K562 (cell line): ENCODE measurements at regions not wholly inside any gene's neighbourhood (a gene's known extent, or its start where the extent isn't known, plus 50 kb on each side); places are given as distances from the start of the nearest gene placed in this dataset.

Source experiments
- ATAC-seq: fragments of 200-7000 bp; cut with Tn5 transposase; 3 replicates; pipeline ENCODE4 v1.9.1; 2020; ENCODE audit warnings: moderate library complexity
- BruUV-seq: library from RNA; stranded (reverse); fragments of 400-500 nt; replicated peaks from 2 replicates; lab custom pipeline; 2021; lab: Mats Ljungman, UMichigan
- CTCF ChIA-PET: fragments of 300-600 bp; formaldehyde crosslinking; extraction: SDS; loops from one replicate; lab custom pipeline; 2021; ENCODE audit warnings: low intra/inter-chr PET ratio; lab: Yijun Ruan, JAX
- POLR2A ChIA-PET: fragments of 300-600, 350-650 bp; sonication (Branson Sonifier 250); formaldehyde crosslinking; extraction: SDS; loops from one replicate; lab custom pipeline; 2021; ENCODE audit warnings: antibody characterized with exemption, inconsistent platforms; lab: Yijun Ruan, JAX
- DNase-seq, 4 experiments: peaks; one replicate each; pipeline versions ENCODE4 v3.0.0 to v3.0.0-alpha.2; 2011 to 2018; ENCODE audit warnings: low spot score in 3 of 4, mixed read lengths in 3 of 4; ENCODE audit errors: extremely low read depth in 1 of 4
- FAIRE-seq: peaks from 2 replicates; lab custom pipeline; 2011; peaks lifted over from hg19 to GRCh38; lab: Jason Lieb, UNC
- H2AFZ ChIP-seq: 2 replicates; pipeline ENCODE4 v1.6.0; 2011; ENCODE audit warnings: low read depth, low read length, control low read depth, inconsistent platforms
- H3K27ac ChIP-seq: fragments of 200-600 bp; 3 replicates; pipeline ENCODE4 v1.8.0; 2011; ENCODE audit warnings: low read depth, mild to moderate bottlenecking, control low read depth, inconsistent platforms, low read length, moderate library complexity, mixed read lengths; ENCODE audit errors: extremely low read depth
- H3K27me3 ChIP-seq, 2 experiments: fragments of 300-600 bp in 1 of 2; 2 replicates in 1 of 2; 3 replicates in 1 of 2; pipeline versions ENCODE4 v1.6.0 to v1.8.0; 2011; ENCODE audit warnings: inconsistent platforms in 2 of 2, low read length in 2 of 2, mild to moderate bottlenecking in 1 of 2, mixed read lengths in 1 of 2, moderate library complexity in 1 of 2; ENCODE audit not compliant: control insufficient read depth in 2 of 2, insufficient read depth in 2 of 2
- H3K36me3 ChIP-seq: fragments of 300-600 bp; 3 replicates; pipeline ENCODE4 v1.8.0; 2011; ENCODE audit warnings: mild to moderate bottlenecking, low read length, inconsistent platforms; ENCODE audit not compliant: control insufficient read depth, insufficient read depth
- H3K4me1 ChIP-seq, 2 experiments: fragments of 200-600 bp in 1 of 2; replicated peaks in 1 of 2; 2 replicates in 1 of 2; 3 replicates in 1 of 2; pipeline versions ENCODE4 v1.5.1 to v1.8.0; 2011; ENCODE audit warnings: inconsistent platforms in 2 of 2, low read length in 2 of 2, mild to moderate bottlenecking in 1 of 2, mixed read lengths in 1 of 2, moderate library complexity in 1 of 2; ENCODE audit not compliant: control insufficient read depth in 2 of 2, insufficient read depth in 2 of 2
- H3K4me2 ChIP-seq: 2 replicates; pipeline ENCODE4 v1.6.1; 2011; ENCODE audit warnings: low read length, control low read depth, inconsistent platforms, mixed read lengths; ENCODE audit not compliant: insufficient read depth
- H3K4me3 ChIP-seq: fragments of 200-600 bp; sonication (generic), shearing (Covaris generic); 2 replicates; pipeline ENCODE4 v1.5.1; 2016; ENCODE audit warnings: control low read depth, inconsistent platforms
- H3K79me2 ChIP-seq: fragments of 200-600 bp; 3 replicates; pipeline ENCODE4 v1.8.0; 2011; ENCODE audit warnings: low read length, inconsistent platforms; ENCODE audit not compliant: control insufficient read depth, insufficient read depth
- H3K9ac ChIP-seq, 2 experiments: 2 replicates each; pipeline versions ENCODE4 v1.6.0 to v1.6.1; 2011; ENCODE audit warnings: low read depth in 2 of 2, low read length in 2 of 2, control low read depth in 1 of 2, inconsistent platforms in 1 of 2, mild to moderate bottlenecking in 1 of 2, mixed read lengths in 1 of 2; ENCODE audit not compliant: insufficient read depth in 1 of 2
- H3K9me1 ChIP-seq: one replicate; pipeline ENCODE4 v1.6.0; 2011; ENCODE audit warnings: inconsistent platforms, mild to moderate bottlenecking, low read length, moderate library complexity; ENCODE audit not compliant: control insufficient read depth, insufficient read depth
- H3K9me3 ChIP-seq: replicated peaks from 2 replicates; pipeline ENCODE4 v1.5.1; 2011; ENCODE audit warnings: low read depth, low read length, inconsistent platforms; ENCODE audit not compliant: control insufficient read depth, insufficient read depth
- H4K20me1 ChIP-seq: replicated peaks from 2 replicates; pipeline ENCODE4 v1.6.1; 2011; ENCODE audit warnings: low read length, inconsistent platforms, mixed read lengths; ENCODE audit not compliant: control insufficient read depth, insufficient read depth
- C11orf30 ChIP-seq: fragments of 450-650 bp; IDR thresholded peaks from 2 replicates; pipeline ENCODE4 v1.6.1; 2016; ENCODE audit warnings: low read depth, mild to moderate bottlenecking
- CHD1 ChIP-seq: fragments of 200-600 bp; sonication (generic); IDR thresholded peaks from one replicate; pipeline ENCODE4 v1.6.1; 2012; ENCODE audit warnings: mild to moderate bottlenecking, moderate library complexity, low read length, inconsistent platforms
- FOSL1 ChIP-seq: fragments of 200-800 bp; sonication (Bioruptor generic); conservative IDR thresholded peaks from 2 replicates; pipeline ENCODE4 v1.6.1; 2016; ENCODE audit warnings: missing genetic modification characterization, missing compliant biosample characterization
- HDAC2 ChIP-seq: fragments of 450-650 bp; IDR thresholded peaks from 2 replicates; pipeline ENCODE4 v1.6.1; 2016; ENCODE audit warnings: mild to moderate bottlenecking
- MAFG ChIP-seq: fragments of 450-650 bp; conservative IDR thresholded peaks from 2 replicates; pipeline ENCODE4 v1.6.1; 2016; ENCODE audit warnings: missing genetic modification characterization, missing compliant biosample characterization
- ZNF134 ChIP-seq: fragments of 250-450 bp; sonication (Bioruptor Pico); conservative IDR thresholded peaks from 2 replicates; pipeline ENCODE4 v1.4.0; 2020
- ZNF316 ChIP-seq: fragments of 450-650 bp; IDR thresholded peaks from 2 replicates; pipeline ENCODE4 v1.6.1; 2016
- WGBS: fragments of 100-300 bp; shearing (Covaris generic); methylation state at CpG from one replicate; pipeline ENCODE4 v1.1.6; 2016; ENCODE audit warnings: low coverage, mixed read lengths; ENCODE audit not compliant: insufficient coverage; ENCODE audit errors: missing lambda C conversion rate; 5-methylcytosine and 5-hydroxymethylcytosine counted together
- in situ Hi-C: fragments of 300-500 bp; cut with MboI; formaldehyde crosslinking; loops from 4 replicates; pipeline ENCODE4 v1.15.0; 2018; ENCODE audit warnings: inconsistent platforms, mixed read lengths
- intact Hi-C: fragments of 100-400 bp; cut with micrococcal nuclease; formaldehyde crosslinking; loops from 2 replicates; pipeline ENCODE4 v1.14.2; 2022
- TF ChIP-seq, protein P1 (sequence below): fragments of 450-650 bp; IDR thresholded peaks from 2 replicates; pipeline ENCODE4 v1.6.1; 2016; ENCODE audit warnings: mild to moderate bottlenecking
- TF ChIP-seq, protein P2 (sequence below), 2 experiments: IDR thresholded peaks in 1 of 2; conservative IDR thresholded peaks in 1 of 2; 2 replicates each; pipeline ENCODE4 v1.6.1; 2016; ENCODE audit warnings: low read depth in 2 of 2, mild to moderate bottlenecking in 1 of 2, missing compliant biosample characterization in 1 of 2, missing genetic modification characterization in 1 of 2, moderate library complexity in 1 of 2
- TF ChIP-seq, protein P3 (sequence below): fragments of 250-450 bp; sonication (Bioruptor Pico); IDR thresholded peaks from 2 replicates; pipeline ENCODE4 v1.9.0; 2021; ENCODE audit warnings: mild to moderate bottlenecking, inconsistent platforms

DNA sequence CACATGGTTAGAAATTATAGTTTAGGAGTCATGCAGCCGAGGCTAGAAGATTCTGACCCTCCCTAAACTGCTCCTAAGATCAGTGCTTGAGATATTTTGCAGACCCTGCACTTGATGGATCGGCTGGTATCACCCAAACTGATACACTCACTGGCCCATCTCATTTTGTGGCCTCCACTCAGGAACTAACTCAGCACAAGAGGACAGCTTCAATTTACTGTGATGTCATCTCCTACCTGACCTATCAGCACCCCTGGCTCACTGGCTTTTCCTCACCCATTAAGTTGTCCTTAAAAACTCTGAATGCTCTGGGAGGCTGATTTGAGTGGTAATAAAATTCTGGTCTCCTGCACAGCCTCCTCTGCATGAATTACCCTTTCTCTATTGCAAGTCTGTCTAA, 450.9 kb downstream of the PCDH10 start:
- no peaks in the 10 kb centered on the region for H3K9me1 ChIP-seq
- POLR2A ChIA-PET, result no interaction called here
- DNase-seq, result peak in 3 of 4 experiments; percentile 12 to 46 (median 23)

More for the DNA sequence above, 450.9 kb downstream of the PCDH10 start:
- H3K79me2 ChIP-seq, result no peaks in the 10 kb centered on the region
- no peaks in the 10 kb centered on the region for H3K9me3 ChIP-seq
- H3K4me2 ChIP-seq, result no peak overlapping the region
- FAIRE-seq (peak; percentile 70), ATAC-seq (peak; percentile 78)
- peak overlapping the region; percentile 59; the same call in 1 of the 3 replicates for H3K27ac ChIP-seq
- no peak overlapping the region for H3K9ac ChIP-seq
- in situ Hi-C loops (no loop called here), intact Hi-C loops (no loop called here)
- 0% methylated on average over 1 of the region's 2 CpGs for WGBS
- H3K36me3 ChIP-seq, result no peaks in the 10 kb centered on the region
- H3K4me1 ChIP-seq, result no peaks in the 10 kb centered on the region; a peak in 1 of 5 replicates
- H4K20me1 ChIP-seq, result no peaks in the 10 kb centered on the region
- 0 out of 2 replicates have a peak overlapping the region, but pooled peaks have one; percentile 2 for H2AFZ ChIP-seq
- BruUV-seq, result no TSS peak
- TF ChIP-seq, protein P1, sequence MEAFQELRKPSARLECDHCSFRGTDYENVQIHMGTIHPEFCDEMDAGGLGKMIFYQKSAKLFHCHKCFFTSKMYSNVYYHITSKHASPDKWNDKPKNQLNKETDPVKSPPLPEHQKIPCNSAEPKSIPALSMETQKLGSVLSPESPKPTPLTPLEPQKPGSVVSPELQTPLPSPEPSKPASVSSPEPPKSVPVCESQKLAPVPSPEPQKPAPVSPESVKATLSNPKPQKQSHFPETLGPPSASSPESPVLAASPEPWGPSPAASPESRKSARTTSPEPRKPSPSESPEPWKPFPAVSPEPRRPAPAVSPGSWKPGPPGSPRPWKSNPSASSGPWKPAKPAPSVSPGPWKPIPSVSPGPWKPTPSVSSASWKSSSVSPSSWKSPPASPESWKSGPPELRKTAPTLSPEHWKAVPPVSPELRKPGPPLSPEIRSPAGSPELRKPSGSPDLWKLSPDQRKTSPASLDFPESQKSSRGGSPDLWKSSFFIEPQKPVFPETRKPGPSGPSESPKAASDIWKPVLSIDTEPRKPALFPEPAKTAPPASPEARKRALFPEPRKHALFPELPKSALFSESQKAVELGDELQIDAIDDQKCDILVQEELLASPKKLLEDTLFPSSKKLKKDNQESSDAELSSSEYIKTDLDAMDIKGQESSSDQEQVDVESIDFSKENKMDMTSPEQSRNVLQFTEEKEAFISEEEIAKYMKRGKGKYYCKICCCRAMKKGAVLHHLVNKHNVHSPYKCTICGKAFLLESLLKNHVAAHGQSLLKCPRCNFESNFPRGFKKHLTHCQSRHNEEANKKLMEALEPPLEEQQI, result 0 out of 2 replicates have a peak, but pooled peaks have one; percentile 39
- TF ChIP-seq MAFG, result peak; percentile 85
- peak; percentile 48; the same call in 1 of the 2 replicates for TF ChIP-seq FOSL1 (tag)
- TF ChIP-seq, protein P2, sequence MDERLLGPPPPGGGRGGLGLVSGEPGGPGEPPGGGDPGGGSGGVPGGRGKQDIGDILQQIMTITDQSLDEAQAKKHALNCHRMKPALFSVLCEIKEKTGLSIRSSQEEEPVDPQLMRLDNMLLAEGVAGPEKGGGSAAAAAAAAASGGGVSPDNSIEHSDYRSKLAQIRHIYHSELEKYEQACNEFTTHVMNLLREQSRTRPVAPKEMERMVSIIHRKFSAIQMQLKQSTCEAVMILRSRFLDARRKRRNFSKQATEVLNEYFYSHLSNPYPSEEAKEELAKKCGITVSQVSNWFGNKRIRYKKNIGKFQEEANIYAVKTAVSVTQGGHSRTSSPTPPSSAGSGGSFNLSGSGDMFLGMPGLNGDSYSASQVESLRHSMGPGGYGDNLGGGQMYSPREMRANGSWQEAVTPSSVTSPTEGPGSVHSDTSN (CRISPR knock-in tag; IDR thresholded peaks at IDR 0.05; ENCODE audit: low read depth), result no peak
- TF ChIP-seq, protein P2 (tag; conservative IDR thresholded peaks at IDR 0.05; ENCODE audit: low read depth), result peak; percentile 73
- no peak for TF ChIP-seq CHD1
- TF ChIP-seq C11orf30, result peak; percentile 38; the same call in 1 of the 2 replicates
- TF ChIP-seq ZNF316, result peak; percentile 49; the same call in 1 of the 2 replicates
- TF ChIP-seq, protein P3, sequence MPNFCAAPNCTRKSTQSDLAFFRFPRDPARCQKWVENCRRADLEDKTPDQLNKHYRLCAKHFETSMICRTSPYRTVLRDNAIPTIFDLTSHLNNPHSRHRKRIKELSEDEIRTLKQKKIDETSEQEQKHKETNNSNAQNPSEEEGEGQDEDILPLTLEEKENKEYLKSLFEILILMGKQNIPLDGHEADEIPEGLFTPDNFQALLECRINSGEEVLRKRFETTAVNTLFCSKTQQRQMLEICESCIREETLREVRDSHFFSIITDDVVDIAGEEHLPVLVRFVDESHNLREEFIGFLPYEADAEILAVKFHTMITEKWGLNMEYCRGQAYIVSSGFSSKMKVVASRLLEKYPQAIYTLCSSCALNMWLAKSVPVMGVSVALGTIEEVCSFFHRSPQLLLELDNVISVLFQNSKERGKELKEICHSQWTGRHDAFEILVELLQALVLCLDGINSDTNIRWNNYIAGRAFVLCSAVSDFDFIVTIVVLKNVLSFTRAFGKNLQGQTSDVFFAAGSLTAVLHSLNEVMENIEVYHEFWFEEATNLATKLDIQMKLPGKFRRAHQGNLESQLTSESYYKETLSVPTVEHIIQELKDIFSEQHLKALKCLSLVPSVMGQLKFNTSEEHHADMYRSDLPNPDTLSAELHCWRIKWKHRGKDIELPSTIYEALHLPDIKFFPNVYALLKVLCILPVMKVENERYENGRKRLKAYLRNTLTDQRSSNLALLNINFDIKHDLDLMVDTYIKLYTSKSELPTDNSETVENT (CRISPR knock-in tag), result no peak
- no peak for TF ChIP-seq ZNF134 (CRISPR knock-in tag)
- no peak for TF ChIP-seq HDAC2
- no peak overlapping the region for H3K4me3 ChIP-seq
- H3K27me3 ChIP-seq, result no peaks in the 10 kb centered on the region
- CTCF ChIA-PET, result no interaction called here
